ELR (cell line): ENCODE measurements at regions not wholly inside any gene's neighbourhood (a gene's known extent, or its start where the extent isn't known, plus 50 kb on each side); places are given as distances from the start of the nearest gene placed in this dataset.
"Not testable (repeated sequence)": the region's sequence is repeated elsewhere in the genome, so short reads cannot be mapped to it uniquely, and the experiment has no call there.

Experiments
- DNase-seq: peaks from one replicate; pipeline ENCODE4 v3.0.0-alpha.2; 2015; ENCODE audit warnings: low read depth

DNA sequence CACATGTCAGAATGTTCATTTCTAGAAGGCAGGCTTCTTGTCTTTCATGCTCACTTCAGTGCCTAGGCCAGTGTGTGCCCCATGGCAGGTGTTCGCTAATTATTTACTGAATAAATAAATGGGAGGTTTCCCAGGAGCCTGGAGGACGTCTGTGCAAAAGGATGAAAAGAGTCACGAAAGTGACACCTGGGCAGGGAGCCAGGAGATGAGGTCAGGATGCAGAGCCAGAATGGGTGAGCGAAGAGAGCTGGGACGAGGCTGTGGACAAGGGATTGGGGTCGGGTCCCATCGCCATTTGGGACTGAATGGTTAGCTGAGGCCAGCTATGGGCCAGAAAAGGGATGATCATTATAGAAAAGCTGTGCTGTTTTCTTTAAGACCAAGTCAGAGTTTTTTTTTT is 560.4 kb downstream of the TBC1D22A start:
- DNase-seq = no peak

GRCh38 chr22:47320560-47320959 is 558.1 kb downstream of the TBC1D22A start:
- DNase-seq = no peak

GRCh38 chr22:47318041-47318737 is 555.7 kb downstream of the TBC1D22A start:
- DNase-seq = no peak

- no peak for DNase-seq
Observed at GRCh38 chr22:47315862-47316419, 553.5 kb downstream of the TBC1D22A start.

GRCh38 chr22:47310601-47311000 is 548.2 kb downstream of the TBC1D22A start:
- peak; percentile 23 for DNase-seq

DNA sequence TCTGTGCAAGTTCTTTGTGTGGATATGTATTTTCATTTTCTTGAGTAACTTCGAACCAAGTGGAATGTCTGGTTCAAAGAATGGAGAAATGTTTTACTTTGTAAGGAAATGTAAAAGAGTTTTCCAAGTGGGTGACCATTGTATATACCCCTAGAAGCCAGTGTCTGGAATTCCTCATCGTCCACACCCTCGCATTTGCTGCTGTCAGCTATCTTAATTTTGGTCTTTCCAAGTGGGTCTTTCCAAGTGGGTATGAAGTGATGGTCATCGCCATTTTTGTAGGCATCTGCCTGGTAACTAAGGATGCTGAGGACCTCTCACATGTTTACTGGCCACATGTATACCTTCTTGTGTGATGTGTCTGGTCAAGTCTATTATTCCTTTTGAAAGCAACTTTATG is 547.5 kb downstream of the TBC1D22A start:
- DNase-seq = no peak

DNA sequence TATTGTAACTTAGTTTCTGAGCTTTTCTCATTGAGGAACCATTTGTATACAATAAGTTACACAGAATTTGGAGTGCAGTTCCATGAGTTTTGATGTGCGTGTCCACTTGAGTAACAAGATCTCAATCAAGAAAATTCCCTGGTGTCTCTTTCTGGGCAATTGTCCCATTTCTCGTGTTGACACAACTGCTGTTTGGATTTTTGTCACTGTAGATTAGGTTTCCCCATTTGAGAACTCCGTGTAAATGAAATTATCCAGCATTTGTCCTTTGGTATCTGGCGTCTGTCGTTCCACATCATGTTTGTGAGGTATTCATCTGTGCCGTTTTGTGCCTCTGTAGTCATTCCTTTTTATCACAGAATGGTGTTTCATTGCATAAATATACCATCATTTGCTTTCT is 547.0 kb downstream of the TBC1D22A start:
- no peak for DNase-seq

DNA sequence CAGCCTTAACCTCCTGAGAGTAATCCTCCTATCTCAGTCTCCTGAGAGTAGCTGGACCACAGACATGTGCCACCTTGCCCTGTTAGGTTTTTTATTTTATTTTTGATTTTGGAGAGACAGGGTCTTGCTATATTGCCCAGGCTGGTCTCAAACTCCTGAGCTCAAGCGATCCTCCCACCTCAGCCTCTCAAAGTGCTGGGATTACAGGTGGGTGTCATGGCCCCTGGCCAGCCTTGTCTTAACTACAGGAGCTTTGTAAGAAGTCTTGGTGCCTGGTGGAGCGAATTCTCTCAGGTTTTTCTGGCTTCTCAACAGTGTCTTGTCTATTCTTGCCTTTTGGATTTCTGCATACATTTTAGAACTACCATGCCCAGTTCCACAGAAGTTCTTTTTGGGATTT is 546.4 kb downstream of the TBC1D22A start:
- no peak for DNase-seq

- DNase-seq = no peak
Observed at GRCh38 chr22:47307822-47308221, 545.4 kb downstream of the TBC1D22A start.

GRCh38 chr22:47307326-47307725 is 544.9 kb downstream of the TBC1D22A start:
- DNase-seq = peak; percentile 15

DNA sequence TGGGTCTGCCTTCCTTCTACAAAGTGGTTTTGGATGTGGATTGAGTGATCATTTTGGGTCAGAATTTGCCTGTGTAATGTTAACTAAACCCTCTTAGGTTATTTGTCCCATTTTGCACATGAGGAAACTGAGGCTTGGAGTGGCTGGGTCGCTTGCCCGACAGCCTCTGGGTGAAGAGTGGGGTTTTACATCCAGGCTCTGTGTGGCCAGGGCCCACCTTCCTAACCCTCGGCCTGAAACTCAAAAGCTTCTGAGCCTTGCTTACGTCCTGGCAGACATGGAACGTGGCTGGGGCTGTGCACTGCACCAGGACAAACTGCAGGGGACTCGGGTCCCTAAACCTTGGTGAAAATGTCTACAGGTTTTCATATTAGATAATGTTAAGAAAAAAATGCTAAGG is 542.4 kb downstream of the TBC1D22A start:
- DNase-seq = no peak

GRCh38 chr22:47304191-47304831 is 541.9 kb downstream of the TBC1D22A start:
- no peak for DNase-seq

DNA sequence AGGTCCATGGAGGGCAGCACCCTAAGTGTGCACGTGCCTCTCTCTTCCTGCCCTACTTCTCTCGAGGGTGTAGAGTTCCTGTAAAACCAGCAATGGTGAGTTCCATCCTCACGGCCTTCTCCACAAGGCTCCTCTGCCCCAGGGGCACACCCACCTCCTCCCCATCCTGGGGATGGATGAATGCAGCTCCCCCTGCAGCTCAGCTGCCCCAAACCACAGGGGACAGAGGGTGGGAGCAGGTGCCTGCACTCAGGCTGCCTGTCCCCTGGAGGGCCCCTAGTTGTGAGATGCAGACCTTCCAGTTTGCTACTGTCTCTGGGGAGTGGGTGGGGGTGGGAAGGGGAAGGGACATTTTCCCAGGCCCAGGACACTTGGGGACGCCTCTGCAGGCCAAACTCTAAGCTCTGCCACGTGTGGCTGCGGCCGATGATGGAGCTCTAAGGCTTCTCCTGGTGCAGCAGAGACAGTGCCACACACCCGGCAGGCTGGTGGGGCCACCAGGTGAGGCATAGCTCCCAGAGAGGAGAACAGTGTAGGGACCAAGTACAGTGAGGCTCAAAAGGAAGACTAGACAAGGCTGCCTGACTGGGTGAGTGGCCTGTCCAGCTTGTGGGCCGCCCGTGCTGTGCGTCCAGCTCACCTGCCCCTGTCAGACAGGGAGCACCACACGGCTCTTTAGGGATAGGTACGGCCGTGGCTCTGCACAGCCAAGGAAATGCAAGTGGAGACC is 540.9 kb downstream of the TBC1D22A start:
- DNase-seq = no peak

DNA sequence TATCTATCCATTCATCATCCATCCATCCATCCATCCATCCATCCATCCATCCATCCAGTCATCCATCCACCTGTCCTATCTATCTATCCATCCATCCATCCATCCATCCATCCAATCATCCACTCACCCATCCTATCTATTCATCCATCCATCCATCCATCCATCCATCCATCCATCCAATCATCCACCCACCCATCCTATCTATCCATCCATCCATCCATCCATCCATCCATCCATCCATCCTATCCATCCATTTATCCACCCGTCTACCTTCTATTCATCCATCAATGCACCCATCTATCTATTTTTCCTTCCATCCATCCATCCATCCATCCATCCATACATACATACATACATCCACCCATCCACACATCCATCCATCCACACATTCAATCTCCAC is 540.1 kb downstream of the TBC1D22A start:
- DNase-seq = not testable (repeated sequence)

DNA sequence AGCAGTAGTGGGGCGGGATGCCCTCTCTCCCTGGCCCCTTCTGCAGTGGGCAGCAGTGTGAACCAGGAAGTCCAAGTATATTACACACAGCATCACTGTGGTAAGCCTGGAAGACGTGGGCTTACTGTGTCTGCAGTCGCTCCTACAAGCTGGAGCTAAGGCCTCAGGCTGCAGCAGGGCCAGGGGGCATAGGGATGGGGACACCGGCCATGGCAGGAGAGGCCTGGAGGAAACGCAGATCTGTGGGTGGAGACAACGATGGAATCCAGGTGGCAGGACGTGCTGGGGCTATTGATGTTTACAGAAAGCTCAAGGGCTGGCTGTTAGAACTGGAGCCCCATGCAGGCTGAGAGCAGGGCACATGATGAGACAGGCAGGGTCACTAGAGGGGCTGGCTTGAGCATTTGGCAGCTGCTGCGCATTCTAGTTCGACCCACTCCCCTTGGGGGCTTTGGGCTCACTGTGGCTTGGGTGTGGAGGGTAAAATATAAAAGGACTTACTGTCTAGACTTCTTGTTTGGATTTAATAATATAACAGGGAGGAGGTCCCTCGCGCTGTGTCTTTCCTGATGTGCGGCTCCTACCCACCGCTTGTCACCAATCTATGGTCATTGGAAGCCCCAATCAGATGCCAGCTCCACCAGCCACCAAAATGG is 539.5 kb downstream of the TBC1D22A start:
- no peak for DNase-seq

- DNase-seq = no peak
Observed at GRCh38 chr22:47300698-47301405, 538.4 kb downstream of the TBC1D22A start.

DNA sequence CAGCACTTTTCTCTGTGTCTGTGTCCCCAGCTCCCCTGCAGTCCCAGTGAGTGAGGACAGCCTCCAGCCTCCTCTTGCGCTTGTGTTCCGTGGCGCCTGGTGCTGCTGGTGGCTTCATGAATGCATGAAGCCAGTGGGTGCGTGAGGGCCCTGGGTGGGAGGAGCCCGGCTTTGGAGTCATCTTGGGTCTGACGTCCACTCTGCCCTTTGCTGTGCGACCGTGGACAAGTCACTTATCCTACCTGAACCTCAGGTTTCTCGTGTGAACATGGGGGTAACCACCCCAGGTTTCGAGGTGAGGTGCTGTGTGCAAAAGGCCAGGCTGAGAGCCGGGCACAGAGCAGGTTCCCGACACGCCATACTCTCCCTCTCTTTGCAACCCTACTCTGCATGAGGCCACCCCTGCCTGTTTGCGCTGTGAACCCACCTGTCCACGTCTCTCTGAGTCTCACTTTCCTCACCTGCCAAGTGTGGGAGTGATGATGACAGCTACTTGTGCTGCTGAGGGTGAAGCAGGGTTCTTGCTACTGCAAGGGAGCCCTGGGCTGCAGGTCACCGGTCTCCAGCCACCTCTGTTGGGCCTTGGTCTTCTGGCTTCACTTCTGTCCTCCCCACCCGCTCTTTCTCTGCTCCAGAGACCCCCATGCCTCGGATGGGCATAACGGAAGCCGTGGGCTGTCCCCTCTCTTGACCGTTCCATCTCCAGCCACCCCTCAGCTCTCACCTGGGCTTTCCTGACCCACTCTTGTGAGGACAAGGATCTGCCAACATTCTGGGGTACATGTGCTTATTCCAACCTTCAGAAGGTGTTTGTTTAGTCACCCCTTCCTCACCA is 537.6 kb downstream of the TBC1D22A start:
- no peak for DNase-seq

DNA sequence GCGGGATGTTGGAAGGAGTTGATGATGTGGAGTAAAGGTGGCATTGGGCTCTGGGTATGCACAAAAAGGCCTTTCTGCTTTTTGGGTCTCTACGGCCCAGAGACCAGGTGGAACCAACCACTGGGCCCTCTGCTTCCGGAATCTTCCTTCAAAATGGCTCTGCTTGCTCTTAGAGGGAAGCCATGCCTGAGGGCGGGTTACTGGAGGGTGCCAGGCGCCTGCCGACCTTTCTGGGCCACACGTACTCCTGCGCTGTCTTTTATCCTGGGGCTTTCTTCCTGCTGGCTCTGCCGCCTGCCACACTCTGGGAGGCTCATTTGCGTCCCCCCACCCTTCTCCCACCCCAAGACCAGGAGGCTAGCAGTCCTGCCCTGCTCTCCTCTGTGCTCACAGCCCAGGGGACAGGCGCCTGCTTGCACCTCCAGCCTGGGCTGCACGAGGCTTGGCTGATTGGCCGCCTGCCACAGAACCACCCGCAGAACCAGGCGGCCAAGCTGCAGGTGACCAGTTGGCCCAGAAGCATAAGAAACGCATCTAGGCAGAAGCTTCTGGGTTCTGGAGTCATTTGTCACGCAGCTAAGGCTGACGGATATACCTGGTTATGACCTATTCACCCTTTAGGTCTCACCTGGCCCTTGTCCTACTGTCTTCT is 536.9 kb downstream of the TBC1D22A start:
- DNase-seq = no peak

DNA sequence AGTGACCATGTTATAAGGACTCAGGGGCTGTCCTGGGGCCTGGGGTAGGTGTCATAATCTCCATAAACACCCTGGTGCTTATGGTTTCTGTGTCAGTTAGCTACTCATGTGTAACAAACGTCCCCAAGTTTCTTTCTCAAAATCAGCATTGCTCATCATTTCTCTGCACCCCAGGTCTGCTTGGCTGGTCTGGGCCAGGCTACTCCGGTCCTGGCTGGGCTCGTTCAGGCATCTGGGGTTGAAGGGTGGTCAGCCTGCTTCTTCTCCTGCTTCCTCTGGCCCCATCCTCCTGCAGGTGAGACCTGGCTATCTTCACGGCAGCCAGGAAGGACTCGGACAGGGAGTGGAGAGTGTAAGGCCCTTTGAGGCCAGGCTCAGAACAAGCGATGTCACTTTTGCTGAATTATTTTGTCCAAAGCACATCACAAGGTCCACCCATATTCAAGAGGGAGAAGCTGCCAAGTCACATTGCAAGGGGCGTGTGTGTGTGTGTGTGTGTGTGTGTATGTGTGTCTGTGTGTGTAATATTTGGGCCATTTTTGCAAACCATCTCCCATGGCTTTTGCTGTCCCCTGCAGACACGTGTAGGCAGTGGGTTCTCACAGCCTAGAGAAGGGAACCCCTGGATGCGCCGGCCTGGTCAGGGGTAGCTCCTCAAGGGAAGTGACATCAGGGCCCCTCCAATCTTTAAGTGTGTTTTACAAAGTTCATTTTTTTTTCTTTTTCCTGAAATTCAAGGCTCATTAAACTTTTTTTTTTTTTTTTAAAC is 535.8 kb downstream of the TBC1D22A start:
- DNase-seq = no peak
